ENCODE measurements at regions not wholly inside any gene's neighbourhood (a gene's known extent, or its start where the extent isn't known, plus 50 kb on each side); places are given as distances from the start of the nearest gene placed in this dataset.
A peak's percentile ranks its signal among the peaks of the same experiment; 100 is the strongest.
"Not testable (repeated sequence)": the region's sequence is repeated elsewhere in the genome, so short reads cannot be mapped to it uniquely, and the experiment has no call there.

GRCh38 chr1:234896477-234897389 is 231.9 kb downstream of the TOMM20 start:
- no peak for DNase-seq

- peak; percentile 2 for DNase-seq
These were observed 234.7 kb downstream of the TOMM20 start for GRCh38 chr1:234893725-234894630.

- DNase-seq: no peak
These were observed 235.3 kb downstream of the TOMM20 start for GRCh38 chr1:234893359-234893724.

- no peak for DNase-seq
These were observed 236.0 kb downstream of the TOMM20 start for GRCh38 chr1:234892642-234893041.

GRCh38 chr1:234891427-234891826 is 237.2 kb downstream of the TOMM20 start:
- no peak for DNase-seq

- no peak for DNase-seq
These were observed 239.0 kb downstream of the TOMM20 start for GRCh38 chr1:234889643-234890042.

- DNase-seq: not testable (repeated sequence)
These were observed 240.4 kb downstream of the TOMM20 start for GRCh38 chr1:234888247-234888646.

- DNase-seq: no peak
These were observed 241.4 kb downstream of the TOMM20 start for GRCh38 chr1:234887016-234887900.

- no peak for DNase-seq
These were observed 242.3 kb downstream of the TOMM20 start for GRCh38 chr1:234886081-234886984.

GRCh38 chr1:234885601-234886000 is 243.0 kb downstream of the TOMM20 start:
- DNase-seq: no peak

- DNase-seq: no peak
These were observed 243.9 kb downstream of the TOMM20 start for GRCh38 chr1:234884701-234885100.

- DNase-seq: no peak
These were observed 244.6 kb downstream of the TOMM20 start for GRCh38 chr1:234884006-234884405.

GRCh38 chr1:234882898-234883297 is 245.7 kb downstream of the TOMM20 start:
- no peak for DNase-seq

GRCh38 chr1:234881893-234882771 is 246.5 kb downstream of the TOMM20 start:
- DNase-seq: no peak

GRCh38 chr1:234879147-234880080 is 249.2 kb downstream of the TOMM20 start:
- no peak for DNase-seq

GRCh38 chr1:234878288-234878687 is 250.3 kb downstream of the TOMM20 start:
- DNase-seq: no peak

- no peak for DNase-seq
These were observed 250.9 kb downstream of the TOMM20 start for GRCh38 chr1:234877761-234878160.

- no peak for DNase-seq
These were observed 252.4 kb downstream of the TOMM20 start for GRCh38 chr1:234875953-234876855.
